Large intestine (tissue), 3 donors: ENCODE measurements at regions not wholly inside any gene's neighbourhood (a gene's known extent, or its start where the extent isn't known, plus 50 kb on each side); places are given as distances from the start of the nearest gene placed in this dataset.

Experiments used
- DNase-seq, 2 donors: peaks; one replicate each; pipeline versions ENCODE4 v3.0.0 to v3.0.0-alpha.2; 2013
- H3K27ac ChIP-seq: one replicate; pipeline ENCODE4 v1.5.1; 2013; ENCODE audit warnings: low read length
- H3K27me3 ChIP-seq: 2 replicates; pipeline ENCODE4 v1.6.1; 2013; ENCODE audit warnings: low read length; ENCODE audit not compliant: control insufficient read depth, insufficient read depth
- H3K36me3 ChIP-seq: 2 replicates; pipeline ENCODE4 v1.6.1; 2013; ENCODE audit warnings: low read length; ENCODE audit not compliant: control insufficient read depth, insufficient read depth
- H3K4me1 ChIP-seq: one replicate; pipeline ENCODE4 v1.6.1; 2013; ENCODE audit warnings: low read length; ENCODE audit not compliant: control insufficient read depth, insufficient read depth
- H3K4me3 ChIP-seq: one replicate; pipeline ENCODE4 v1.5.1; 2013; ENCODE audit warnings: low read length
- H3K9me3 ChIP-seq: one replicate; pipeline ENCODE4 v1.6.1; 2013; ENCODE audit warnings: mild to moderate bottlenecking, low read depth, low read length, moderate library complexity; ENCODE audit not compliant: control insufficient read depth
- WGBS: methylation state at CpG from one replicate; pipeline ENCODE4 v1.1.5; 2013; ENCODE audit warnings: low lambda C conversion rate; ENCODE audit not compliant: insufficient coverage; 5-methylcytosine and 5-hydroxymethylcytosine counted together

DNA sequence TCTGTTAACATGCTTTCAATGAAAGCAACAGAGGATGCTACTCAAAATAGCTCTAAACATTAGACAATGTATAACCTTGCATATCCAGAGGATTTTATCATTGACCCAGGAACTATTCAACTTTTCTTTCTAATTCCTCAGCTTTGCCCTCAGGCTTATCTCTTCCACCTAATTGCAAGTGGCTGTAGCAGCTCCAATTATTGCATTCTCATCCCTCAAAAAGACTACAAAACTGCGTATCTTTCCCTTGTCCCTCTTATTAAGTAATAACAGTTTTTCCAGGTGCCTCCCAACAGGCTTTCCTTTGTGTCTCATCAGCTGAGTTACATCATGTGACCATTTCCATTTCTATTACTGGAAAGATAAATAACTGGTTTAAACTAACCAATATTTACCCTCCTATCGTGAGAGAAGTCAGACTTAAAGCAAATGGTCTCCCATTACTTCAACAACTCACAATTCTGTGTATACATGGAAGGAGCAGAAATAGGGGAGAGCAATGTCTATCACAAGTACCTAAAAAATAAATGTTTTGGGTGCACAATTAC is 78.0 kb upstream of the MBNL1 start:
- H3K4me1 ChIP-seq: no peaks in the 10 kb centered on the region
- H3K27ac ChIP-seq: no peak overlapping the region
- no peaks in the 10 kb centered on the region for H3K9me3 ChIP-seq
- no peak overlapping the region for H3K4me3 ChIP-seq
- WGBS: 20% methylated on average over 1 of the region's 2 CpGs
- peak in 1 of 2 donors; percentile 31 for DNase-seq
- no peaks in the 10 kb centered on the region for H3K36me3 ChIP-seq
- H3K27me3 ChIP-seq: no peaks in the 10 kb centered on the region

- Histone ChIP-seq H3K27me3 (no peaks in the 10 kb centered on the region), H3K4me1 (no peaks in the 10 kb centered on the region), H3K9me3 (no peaks in the 10 kb centered on the region), H3K4me3 (no peak overlapping the region), H3K36me3 (no peaks in the 10 kb centered on the region), H3K27ac (no peak overlapping the region)
- no peak for DNase-seq
- 80% methylated on average over 1 of the region's 4 CpGs for WGBS
Measured at GRCh38 chr3:152192050-152192449, 76.7 kb upstream of the MBNL1 start.

DNA sequence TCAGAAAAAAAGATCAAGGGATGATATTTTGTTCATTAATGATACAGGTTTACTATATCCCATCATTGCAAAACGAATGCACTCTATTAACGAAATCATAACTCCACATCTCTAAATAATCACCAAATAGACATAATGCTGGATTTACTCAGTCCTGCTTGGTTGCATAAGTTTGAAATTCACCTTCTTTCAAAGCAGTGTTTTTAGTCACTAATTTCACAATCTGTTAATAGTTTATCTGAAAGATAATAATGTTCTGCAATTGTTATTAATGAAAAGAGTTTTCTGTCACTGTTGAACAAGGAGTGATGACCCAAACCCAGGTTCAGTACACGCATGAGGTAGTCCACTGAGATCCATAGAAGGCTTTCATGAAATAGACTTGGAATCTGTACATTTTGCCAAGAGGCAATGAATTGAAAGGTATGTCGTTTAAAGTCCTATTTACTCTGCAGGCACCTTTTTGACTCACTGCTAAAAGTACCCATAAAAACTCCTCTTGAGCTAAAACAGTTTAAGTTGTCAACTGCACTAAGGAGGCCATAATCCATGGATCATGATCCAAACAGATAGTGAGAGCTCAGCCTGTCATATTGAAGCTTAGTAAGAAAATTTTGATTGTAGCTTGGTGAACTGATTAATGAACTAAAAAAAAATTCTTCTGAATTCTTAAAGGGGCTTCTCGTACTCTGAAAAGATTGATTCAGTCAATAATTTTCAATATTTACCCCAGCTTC is 75.6 kb upstream of the MBNL1 start:
- Histone ChIP-seq H3K9me3 (no peaks in the 10 kb centered on the region), H3K4me3 (no peak overlapping the region)
- WGBS: 89% methylated on average over 3 of the region's 5 CpGs

GRCh38 chr3:152193673-152194267 is 75.0 kb upstream of the MBNL1 start:
- H3K4me3 ChIP-seq: no peak overlapping the region
- DNase-seq: peak in 1 of 2 donors; percentile 24
- H3K36me3 ChIP-seq: no peaks in the 10 kb centered on the region
- no peak overlapping the region for H3K27ac ChIP-seq
- no peaks in the 10 kb centered on the region for H3K4me1 ChIP-seq
- WGBS: 70% methylated on average over 2 of the region's 16 CpGs
- H3K27me3 ChIP-seq: no peaks in the 10 kb centered on the region
- no peaks in the 10 kb centered on the region for H3K9me3 ChIP-seq

More for the DNA sequence above, 75.6 kb upstream of the MBNL1 start:
- no peak for DNase-seq
- no peak overlapping the region for H3K27ac ChIP-seq
- H3K27me3 ChIP-seq: no peaks in the 10 kb centered on the region
- no peaks in the 10 kb centered on the region for H3K36me3 ChIP-seq
- H3K4me1 ChIP-seq: no peaks in the 10 kb centered on the region

- no peaks in the 10 kb centered on the region for H3K36me3 ChIP-seq
- H3K4me3 ChIP-seq: no peak overlapping the region
- DNase-seq: no peak
- H3K27me3 ChIP-seq: no peaks in the 10 kb centered on the region
- H3K4me1 ChIP-seq: no peaks in the 10 kb centered on the region
- no CpG with 5 or more reads among the region's 3 CpGs for WGBS
- H3K27ac ChIP-seq: no peak overlapping the region
- no peaks in the 10 kb centered on the region for H3K9me3 ChIP-seq
Measured at GRCh38 chr3:152195206-152195605, 73.5 kb upstream of the MBNL1 start.

DNA sequence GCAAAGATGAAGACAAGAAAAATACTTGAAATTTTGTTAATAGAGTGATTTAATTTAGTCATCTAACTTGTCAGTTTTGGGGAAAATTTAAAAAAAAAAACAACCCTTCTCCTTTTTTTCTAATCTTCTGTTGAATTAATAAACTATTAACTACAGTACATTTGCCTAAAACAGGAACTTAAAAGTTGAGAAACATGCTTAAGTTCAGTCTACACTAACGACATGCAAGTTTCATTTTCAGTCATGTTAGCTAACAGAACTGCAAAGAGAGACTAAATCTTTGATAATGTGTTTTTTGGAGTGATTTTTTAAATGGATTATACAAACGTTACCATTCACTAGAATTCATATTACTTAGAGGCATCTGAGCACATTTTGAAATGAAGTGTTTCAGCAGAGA is 71.9 kb upstream of the MBNL1 start:
- Histone ChIP-seq H3K36me3 (no peaks in the 10 kb centered on the region), H3K4me3 (no peak overlapping the region), H3K27ac (no peak overlapping the region), H3K27me3 (no peaks in the 10 kb centered on the region), H3K4me1 (peaks cover 5% of the 10 kb centered on the region), H3K9me3 (no peaks in the 10 kb centered on the region)
- no peak for DNase-seq
- 64% methylated on average over 1 of the region's 2 CpGs for WGBS

DNA sequence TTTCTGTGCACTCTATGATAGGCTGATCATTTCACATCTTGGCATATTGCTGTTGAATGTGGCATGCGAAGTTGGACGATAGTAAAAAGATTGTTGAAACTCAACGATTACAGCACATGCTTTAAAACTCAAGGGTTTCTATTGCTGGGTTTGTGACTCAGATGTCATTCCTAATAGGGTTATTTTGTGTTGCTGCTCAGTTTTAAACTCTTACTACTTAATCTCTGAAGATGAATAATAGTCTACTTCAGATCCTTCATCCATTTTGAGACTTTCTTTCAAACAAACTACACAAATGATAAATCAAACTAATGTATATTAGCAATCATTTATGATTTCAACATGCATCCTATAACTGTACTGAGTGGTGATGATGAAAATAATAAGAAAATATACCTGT is 71.3 kb upstream of the MBNL1 start:
- Histone ChIP-seq H3K4me1 (peaks cover 5% of the 10 kb centered on the region), H3K9me3 (no peaks in the 10 kb centered on the region), H3K27me3 (no peaks in the 10 kb centered on the region), H3K27ac (no peak overlapping the region), H3K36me3 (no peaks in the 10 kb centered on the region), H3K4me3 (no peak overlapping the region)
- DNase-seq: no peak
- 67% methylated on average over 1 of the region's 3 CpGs for WGBS

- H3K4me1 ChIP-seq: peaks cover 5% of the 10 kb centered on the region
- no CpG with 5 or more reads among the region's 3 CpGs for WGBS
- no peak overlapping the region for H3K27ac ChIP-seq
- H3K9me3 ChIP-seq: no peaks in the 10 kb centered on the region
- H3K4me3 ChIP-seq: no peak overlapping the region
- H3K27me3 ChIP-seq: no peaks in the 10 kb centered on the region
- no peak for DNase-seq
- no peaks in the 10 kb centered on the region for H3K36me3 ChIP-seq
Measured at GRCh38 chr3:152197937-152198336, 70.8 kb upstream of the MBNL1 start.

DNA sequence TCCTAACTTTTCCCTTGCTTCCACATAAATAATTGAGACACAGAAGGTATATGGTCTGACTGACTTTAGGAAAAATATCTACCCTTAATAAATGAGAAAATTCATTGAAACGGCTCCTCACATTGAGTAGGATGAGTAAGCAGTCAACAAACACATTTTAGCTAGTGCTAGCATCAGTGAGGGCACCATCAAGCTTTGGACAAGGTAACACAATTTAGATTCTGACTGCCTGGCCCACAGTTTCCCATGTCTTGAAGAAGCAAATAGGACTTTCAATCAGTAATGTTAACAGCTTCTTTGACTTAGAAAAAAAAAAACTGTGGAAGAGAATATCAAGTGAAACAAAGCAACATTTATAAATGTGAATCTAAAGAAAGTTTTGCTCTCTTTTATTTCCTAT is 70.1 kb upstream of the MBNL1 start:
- no peak for DNase-seq
- no CpG with 5 or more reads among the region's 1 CpG for WGBS
- Histone ChIP-seq H3K36me3 (no peaks in the 10 kb centered on the region), H3K9me3 (no peaks in the 10 kb centered on the region), H3K4me3 (no peak overlapping the region), H3K27ac (no peak overlapping the region), H3K27me3 (no peaks in the 10 kb centered on the region), H3K4me1 (peaks cover 5% of the 10 kb centered on the region)

GRCh38 chr3:152199102-152199840 is 69.5 kb upstream of the MBNL1 start:
- no CpG with 5 or more reads among the region's 3 CpGs for WGBS
- no peaks in the 10 kb centered on the region for H3K9me3 ChIP-seq
- no peaks in the 10 kb centered on the region for H3K36me3 ChIP-seq
- peaks cover 5% of the 10 kb centered on the region for H3K4me1 ChIP-seq
- no peak for DNase-seq
- H3K27ac ChIP-seq: no peak overlapping the region
- no peak overlapping the region for H3K4me3 ChIP-seq
- H3K27me3 ChIP-seq: no peaks in the 10 kb centered on the region
